GM21526 (cell line): ENCODE measurements at regions not wholly inside any gene's neighbourhood (a gene's known extent, or its start where the extent isn't known, plus 50 kb on each side); places are given as distances from the start of the nearest gene placed in this dataset.

Source experiments
- ATAC-seq: cut with Tn5 transposase; IDR thresholded peaks from one replicate; pipeline ENCODE4 v1.9.1; 2021; ENCODE audit warnings: moderate library complexity; ENCODE audit not compliant: unreplicated experiment, low FRiP score

DNA sequence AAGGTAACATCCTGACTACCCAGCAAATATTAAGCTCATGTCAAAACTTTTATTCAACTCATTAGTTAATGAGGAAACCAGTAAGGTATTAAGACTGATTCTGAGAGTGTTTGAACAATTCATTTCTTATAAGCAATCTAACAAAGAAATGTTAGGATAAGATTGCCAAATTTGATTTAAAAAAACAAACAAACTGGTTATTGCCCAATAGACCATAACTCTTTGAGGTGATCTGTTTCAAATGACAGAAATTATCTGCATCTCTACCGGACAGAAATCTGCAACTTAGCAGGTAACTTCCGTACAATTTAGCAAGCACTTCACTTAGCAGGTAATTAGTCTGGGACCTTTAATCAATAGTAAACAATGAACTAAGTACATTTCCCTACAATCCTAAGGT, 82.9 kb upstream of the BARX2 start:
- ATAC-seq, result no peak

DNA sequence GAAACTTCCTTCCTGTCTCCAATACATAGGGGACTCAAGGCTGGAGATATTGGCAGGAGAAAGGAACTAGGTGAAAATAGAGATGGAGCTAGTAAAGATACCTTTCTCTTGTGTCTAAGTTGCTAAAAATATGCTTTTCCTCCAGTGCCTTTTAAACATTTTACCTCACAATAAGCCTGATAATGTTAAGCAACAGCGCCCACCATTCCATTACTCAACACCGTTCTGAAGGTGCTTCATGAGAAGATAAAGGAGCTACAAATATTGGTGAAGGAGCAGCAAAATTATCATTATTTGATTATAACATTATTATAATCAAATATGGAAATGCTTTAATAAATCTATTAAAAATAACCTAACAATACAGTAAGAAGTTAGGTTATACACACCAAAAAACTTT, 83.6 kb upstream of the BARX2 start:
- ATAC-seq, result no peak

DNA sequence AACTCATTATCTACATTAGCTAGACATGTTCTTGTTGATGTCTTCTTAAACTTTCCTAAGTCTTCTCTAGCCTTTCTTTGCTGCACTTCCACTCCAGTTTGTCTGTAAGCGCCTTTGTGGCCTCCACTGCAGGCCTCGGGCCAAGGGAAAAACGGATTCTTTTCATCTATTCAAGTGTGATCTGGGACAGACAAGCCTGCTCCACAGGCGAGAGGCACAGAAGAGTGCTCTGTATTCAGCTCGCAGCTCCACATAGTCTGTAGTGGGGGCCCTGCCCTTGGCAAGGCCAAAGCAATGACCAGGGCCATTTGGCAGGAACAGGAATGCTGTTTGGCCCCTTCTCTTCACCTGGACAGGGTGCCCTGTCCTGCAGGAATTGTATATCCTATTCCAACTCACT, 84.1 kb upstream of the BARX2 start:
- ATAC-seq, result no peak

DNA sequence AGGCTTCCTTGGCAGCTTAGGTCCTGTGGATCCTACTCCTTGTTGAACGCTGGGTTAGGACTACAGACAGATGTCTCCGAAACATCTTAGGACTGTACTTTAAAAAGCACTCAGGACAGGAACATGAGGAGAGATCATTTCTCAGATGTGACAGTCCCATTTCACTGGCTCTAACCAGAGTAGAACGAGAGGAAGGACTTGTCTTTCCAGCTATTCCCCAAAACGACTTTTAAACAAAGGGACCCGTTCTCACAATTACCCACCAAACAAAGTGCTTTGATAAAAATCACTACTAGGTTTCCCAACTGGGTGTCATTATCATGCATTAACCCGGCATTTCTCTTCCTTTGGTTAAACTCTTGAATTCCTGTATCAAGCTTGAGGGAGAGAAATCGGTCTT, 84.7 kb upstream of the BARX2 start:
- no peak for ATAC-seq

DNA sequence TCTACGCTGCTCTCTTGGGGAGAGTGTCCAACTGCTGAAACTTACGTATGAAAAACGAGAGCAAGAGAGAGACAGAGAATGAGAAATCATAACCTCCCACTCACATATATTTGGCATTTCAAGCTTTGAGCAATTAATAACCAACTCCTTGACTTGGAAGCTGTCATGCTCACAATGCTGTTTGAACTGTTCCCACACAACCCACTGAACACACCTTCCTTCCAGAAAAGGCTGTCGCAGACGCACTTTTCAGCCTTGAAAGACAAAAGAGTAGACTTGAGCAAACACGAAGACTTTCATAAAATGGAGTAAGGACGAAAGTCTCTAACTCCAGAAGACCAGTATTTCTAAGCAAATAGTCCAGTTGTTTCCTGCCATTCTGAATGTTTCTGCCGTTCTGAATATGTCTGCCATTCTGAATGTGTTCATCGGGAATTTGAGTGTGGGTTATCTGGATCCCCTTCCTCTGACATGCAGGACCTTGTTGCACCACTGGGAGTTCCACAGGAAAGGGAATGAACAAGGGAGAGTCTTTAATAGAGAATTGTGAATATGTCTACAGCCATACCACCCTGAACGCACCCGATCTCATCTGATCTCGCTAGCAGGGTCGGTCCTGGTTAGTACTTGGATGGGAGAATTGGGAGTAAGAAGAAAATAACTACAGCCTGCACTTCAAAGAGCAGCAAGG, 86.2 kb upstream of the BARX2 start:
- ATAC-seq, result no peak

DNA sequence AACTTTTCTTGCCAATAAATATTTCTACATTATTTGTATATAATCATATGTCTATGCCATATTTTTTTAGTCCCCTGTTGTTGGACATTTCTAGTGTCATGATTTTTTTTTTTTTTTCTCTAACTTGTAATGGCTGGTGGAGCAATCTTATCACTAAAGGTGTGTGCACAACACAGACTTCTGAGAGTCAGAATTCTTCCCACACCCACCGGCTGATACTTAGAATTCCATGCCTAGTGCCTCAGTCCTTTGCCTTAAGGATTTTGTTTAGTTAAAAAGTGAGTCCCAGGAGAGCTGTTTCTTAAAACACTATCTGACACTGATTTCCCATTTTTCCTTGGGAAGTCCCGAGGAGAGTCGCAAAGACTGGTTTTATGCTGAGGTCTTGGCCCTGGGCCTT, 87.7 kb upstream of the BARX2 start:
- no peak for ATAC-seq

DNA sequence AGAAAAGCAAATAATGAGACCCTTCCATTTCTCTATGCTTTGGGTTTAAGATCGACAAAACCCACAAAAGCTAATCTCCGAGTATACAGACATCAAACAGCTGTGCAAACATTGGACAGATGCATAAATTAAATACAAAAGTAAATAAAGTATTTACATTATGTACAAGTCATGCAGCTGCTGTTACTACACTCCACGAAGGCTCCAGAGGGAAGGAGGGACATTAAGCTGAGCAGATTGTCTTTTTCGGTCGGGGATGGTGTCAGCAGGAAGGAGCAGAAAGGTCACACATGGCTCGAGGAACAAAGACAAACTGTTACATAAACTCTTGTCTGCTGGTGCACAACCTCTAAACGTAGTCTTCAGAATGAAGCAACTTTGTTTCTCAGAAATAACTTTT, 88.8 kb upstream of the BARX2 start:
- ATAC-seq, result no peak

DNA sequence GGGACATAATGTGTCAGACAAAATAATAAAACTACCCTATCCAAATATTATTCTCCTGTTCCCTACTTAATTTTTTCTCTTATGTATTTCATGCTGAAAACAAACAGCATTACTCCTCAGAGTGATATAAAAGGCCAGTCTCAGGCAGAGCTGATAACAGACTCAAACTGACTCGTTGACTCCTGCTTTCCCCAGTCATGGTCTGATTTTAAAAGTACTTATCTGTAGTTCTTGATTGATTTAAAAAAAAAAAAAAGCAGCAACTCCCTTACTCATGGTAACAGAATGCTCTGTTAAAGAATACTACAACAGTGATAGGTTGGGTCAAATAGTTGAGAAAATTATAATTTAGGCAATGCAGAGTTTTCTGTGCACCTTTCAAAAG, 90.3 kb upstream of the BARX2 start:
- ATAC-seq, result no peak

DNA sequence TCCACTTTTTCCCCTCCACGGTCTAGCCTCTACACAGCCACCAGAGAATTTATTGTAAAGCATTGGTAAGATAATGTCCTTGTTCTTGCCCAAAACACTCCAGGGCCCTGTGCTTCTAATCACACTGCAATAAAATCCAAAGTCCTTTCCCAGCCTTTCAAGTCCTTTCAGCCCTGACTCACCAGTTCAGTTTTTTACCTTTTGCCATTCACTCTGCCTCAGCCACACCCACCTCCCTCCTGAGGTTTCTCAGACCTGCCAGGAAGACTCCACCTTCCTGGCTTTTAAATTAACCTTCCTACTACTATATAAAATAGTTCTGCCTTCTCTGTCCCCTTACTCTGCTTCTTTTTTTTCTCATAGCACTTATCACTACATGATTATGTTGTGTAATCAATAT, 91.0 kb upstream of the ARHGAP32 start:
- ATAC-seq, result no peak

DNA sequence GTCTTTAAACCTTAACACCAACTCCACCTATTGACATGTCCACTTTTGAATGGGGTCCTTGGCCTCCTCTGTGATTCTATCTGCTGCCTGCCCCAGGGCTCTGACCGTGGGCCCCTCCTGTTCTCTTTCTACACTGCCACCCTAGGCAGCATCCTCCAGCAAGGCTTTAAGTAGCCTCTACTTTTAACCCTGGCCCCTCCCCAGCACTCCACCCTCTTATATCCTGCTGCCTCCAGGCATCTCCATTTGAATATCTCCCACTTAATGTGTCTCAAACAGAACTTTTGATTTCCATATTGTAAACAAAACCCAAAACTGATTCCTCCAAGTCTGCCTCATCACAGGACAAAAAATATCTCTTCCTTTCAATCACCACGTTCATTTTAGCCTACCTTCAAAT, 90.5 kb upstream of the ARHGAP32 start:
- ATAC-seq, result no peak

DNA sequence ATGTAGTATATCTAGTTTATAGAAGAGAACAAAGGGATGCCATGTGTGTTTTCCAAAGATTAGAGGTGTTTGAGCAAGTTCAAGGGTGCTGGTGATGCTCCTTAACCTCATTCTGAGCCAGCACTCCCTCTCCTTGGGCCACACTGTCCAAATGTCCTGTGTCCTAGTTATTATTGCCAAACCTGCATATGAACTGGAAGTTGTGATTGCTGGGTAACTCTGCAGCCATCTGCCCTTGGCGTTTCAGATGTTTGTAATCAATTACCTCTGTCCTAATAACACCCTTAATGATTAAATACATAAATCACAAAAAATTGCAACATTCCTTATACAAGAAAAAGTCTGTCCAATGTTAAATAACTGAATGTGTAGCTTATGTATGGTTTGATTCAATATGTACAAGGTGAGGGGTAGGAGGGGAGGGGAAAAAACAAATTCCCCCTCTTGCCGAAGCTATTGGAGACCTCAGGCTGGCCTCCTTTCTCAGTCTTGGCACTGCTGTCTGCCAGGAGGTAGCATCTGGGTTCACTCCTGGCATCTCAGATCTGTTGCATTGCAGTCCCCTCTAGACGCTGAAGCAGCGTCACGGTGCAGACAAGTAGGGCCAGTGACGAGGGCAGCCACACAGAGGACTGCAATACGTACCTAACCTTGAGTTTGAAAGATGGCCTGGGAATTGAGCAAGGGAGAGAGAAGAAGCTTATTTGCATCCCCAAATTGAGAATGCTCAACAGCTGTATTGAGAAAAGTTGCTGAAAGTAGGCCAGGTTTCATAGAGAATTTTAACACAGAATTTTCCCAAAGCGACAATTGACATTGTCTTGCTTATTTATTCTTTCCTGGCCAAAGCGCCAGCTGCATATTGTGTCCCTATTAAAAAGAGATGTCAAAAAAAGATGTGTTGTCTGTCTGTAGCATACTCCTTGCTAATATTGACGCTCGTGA, 89.6 kb upstream of the ARHGAP32 start:
- no peak for ATAC-seq

DNA sequence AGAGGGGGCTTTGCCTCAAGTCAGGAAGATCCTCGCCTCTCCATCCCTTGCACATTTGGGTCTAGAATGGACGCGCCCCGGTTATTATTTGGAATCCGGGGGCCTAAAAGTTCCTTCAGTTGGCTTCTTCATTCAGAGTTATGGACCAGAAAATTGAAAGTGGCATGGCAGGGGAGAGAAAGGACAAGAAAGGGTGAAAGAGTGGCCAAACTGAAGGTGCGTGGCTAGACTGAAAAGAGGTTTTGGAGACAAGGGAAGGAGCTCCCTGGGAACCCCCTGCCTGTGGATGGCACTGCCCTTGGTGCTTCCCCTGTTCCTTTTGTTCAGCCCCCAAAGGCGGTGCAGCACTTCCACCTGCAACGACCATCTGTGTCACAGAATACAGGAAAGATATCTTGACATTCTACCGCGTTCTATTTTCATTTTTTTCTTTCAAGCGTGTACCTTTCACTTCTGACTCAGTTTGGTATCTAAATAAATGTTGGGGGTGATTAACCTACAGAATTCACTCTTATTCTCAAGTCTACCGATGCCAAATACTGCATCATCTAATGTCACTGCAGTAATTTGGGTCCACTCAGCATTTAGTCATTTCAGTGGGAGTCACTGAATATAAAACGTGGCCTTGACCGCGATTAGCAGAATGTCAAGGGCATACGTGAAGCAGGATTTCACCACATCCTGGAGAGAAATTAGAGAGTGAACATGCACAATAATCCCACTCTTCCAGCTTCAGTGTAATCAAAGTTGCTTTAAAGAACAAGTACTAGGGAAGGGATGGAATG, 88.1 kb upstream of the ARHGAP32 start:
- ATAC-seq, result no peak

DNA sequence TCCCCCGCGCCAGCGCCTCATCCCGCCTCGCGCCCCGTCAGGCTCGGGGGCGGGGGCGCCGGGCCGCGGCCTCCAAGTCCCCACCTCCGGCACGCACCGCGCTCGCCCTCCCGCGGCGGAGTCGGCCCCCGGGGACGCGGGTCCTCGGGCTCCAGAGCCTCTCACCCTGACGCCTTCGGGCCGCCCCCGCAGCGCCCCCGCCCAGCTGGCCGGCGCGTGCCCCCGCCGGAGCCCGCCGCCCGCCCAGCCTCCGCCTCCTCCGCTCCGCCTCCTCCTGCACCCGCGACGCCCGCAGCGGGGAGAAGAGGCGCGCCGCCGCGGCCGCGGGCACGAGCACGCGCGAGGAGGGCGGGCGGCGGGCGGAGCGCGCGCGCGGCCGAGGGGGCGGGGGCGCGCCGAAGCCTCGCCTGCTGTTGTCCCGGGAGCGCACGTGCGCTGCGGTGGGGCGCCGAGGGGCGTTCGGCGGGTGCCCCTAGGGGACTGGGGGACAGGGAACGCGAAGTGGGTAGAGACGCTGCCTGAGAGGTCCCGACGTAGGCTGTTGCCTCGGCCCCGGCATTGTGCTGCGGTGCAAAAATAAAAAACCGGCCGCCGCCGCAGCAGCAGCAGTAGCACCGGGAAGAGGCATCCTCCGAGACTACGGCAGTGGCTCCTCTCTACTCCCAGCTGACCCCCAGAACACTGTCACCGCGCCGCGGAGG, 87.4 kb upstream of the ARHGAP32 start:
- ATAC-seq, result peak; percentile 80

DNA sequence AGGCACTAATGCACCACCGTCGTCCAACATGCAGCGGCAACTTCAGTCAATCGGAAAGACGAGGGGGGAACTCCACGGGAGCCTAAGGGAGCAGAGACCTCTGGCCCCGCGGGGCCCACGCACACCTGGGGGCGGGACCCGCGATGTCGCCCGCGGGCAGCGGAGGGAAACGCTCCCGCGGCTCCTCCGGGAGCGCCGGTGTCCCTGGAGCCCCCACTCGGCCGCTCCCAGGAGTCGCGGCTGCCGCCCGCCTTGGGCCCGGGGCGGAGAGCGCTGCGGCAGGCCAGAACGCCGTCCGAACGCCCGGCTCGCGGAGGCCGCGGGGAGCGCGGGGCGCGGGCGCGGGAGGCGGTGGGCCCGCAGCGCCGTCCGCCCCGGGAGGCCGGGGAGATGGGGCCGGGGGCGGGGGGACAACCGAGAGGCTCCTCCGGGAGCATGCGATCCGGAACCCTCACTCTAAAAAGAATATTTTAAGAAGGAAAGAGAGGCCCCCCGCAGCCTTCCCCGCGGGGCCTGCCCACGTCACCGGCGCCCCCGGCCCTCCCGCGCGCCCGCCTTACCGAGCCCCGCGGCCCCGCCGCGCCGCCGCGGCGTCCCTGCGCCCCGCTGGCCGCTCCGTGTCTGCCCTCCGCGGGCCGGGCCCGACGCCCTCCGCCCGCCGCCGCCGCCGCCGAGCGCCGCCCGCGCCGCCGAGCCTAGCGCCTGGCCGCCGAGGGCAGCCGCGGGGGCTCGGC, 86.6 kb upstream of the ARHGAP32 start:
- ATAC-seq, result no peak

DNA sequence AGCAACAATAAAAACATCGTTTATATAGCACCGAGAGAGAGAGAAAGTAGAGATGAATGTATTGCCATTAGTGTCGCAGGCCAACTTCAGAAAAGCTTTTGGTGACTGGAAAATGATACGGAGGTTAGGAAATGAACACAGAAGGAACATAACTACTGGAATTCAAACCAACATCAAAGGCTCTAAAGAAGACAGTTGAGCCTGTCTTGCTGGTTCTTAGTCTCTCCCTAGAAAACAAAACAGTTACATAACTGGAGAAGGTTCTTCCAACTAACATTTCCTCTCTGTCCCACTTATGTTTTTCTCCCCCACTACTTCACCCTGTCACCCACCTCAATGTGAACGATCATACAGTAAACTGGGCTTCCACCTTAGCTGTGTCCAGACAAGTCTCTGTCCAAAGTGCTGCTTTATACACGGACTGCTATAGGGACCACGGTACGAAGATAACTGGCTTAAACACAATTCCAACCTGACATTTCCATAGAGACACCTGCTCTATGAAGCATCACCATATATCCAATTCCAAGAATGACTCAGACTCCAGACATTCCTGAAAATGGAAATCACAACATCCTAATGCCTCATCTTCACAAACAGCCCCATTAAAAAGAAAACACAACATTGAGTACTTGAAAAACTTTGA, 85.2 kb upstream of the ARHGAP32 start:
- ATAC-seq, result no peak

DNA sequence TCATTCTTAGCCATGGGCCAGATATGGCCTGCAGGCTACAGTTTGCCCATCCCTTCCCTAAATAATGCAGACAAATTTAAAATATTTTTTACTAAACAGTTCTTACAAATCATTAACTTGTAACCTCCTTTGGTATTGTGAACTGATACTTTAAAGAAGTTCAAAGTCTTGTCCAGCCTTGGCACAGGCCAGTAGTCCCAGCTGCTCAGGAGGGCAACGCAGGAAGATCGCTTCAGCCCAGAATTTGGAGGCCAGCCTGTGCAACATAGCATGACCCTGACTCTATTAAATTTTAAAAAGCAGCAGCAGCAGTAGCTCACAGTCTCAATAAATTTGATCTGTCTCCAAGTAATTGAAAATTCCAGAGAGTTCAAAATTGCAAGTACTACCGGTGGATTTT, 83.7 kb upstream of the ARHGAP32 start:
- no peak for ATAC-seq

DNA sequence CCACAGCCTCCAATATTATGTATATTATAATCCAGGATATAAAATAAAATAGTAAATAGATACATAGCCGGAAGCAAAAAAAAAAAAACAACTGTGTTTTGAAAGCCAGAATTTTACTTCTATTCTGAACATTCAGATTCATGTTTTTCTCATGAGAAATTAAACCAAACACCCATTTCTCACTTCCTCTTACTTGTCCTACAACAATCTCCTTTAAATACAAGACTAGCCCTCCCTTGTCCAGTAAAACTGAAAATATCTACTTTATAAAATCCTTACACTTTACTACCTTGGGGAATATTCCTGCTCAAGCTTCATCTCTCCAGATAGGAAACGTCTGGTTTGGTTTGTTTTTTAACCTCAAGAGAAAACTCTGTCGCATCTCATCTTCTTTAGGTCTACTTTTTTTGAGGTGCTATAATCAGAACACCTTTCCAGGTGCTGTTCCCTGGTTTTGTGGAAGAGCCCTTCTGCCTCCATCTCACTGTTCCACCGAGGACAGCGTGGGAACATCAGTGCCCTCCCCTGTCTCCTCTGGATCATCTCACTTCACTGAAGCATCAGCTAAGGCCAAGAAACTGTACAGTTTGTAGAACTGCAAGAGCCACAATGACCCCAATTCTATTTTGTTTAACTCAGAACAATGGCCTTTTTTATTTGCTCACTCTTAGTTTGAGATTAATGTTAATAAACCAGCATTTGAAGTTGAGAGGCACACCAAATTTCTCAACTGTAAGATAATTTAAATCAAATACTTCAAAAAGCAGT, 82.0 kb upstream of the ARHGAP32 start:
- no peak for ATAC-seq

DNA sequence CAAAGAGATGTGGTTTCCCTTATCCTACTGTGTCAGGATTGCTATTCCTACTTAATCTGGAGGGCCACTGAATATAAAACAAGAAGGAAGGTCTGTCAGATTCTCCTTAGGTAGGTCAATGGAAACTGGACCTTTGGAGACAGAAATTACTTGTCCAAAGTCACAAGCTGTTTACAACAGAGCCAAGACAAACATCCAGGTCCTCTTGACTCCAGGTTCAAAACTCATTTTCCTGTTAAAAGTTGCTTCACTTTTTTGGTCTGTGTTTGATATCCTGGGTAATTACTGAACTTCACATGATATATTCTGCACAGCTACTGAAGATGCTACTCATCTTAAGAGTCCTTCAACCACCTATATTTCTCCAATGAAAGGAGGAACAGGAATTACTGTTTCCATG, 81.2 kb upstream of the ARHGAP32 start:
- no peak for ATAC-seq

DNA sequence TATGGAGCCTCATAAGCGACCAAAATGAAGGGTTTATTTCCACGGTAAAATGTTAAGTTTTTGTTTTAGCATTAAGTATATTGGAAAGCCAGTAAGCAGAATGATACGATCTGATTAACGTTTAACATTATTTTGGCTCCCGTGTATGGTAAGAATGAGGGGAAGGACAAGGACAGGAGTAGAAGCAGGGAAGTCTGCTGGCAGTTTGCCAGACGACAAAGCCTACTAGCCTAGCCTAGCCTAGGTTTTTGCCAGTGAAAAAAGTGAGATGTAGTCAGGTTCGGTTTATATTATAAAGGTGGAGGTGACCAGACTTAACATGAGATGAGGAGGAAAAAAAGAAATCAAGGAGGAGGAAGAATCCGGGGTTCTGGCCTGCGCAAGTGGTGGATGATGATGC, 78.9 kb upstream of the ARHGAP32 start:
- no peak for ATAC-seq
